HG03457 (cell line): ENCODE measurements at regions not wholly inside any gene's neighbourhood (a gene's known extent, or its start where the extent isn't known, plus 50 kb on each side); places are given as distances from the start of the nearest gene placed in this dataset.

Experiments
- ATAC-seq: cut with Tn5 transposase; IDR thresholded peaks from one replicate; pipeline ENCODE4 v1.9.1; 2021; ENCODE audit warnings: moderate number of reproducible peaks; ENCODE audit not compliant: unreplicated experiment

DNA sequence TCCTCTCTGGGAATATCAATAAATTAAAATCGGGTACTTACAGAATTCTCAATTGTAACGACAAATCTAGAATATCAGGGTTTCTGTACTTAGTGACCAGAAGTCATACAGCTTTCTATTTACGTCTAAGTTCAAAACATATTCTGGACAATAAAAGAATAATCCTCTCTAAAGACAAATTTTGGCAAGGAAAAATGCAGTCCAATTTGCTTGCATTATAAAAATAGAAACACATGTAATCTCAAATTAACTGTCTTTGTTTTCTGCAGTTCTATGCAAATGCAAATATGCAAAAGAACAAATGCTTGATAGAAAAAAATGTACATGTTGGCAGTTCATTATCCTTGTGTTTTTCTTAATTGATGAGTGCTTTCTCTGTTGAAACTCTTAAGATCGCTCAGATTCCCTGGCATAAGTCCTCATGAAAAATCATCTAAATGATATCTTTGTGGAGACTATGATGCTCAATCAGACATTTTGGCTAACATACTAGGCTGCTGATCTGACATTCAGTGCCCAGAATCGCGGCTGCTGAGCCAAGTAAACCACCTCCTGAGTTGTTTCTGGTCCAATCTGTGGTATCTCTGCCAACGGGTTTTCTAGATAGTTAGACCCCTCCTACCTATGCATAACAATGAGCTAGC, 990.1 kb upstream of the C9orf72 start:
- ATAC-seq, result no peak

DNA sequence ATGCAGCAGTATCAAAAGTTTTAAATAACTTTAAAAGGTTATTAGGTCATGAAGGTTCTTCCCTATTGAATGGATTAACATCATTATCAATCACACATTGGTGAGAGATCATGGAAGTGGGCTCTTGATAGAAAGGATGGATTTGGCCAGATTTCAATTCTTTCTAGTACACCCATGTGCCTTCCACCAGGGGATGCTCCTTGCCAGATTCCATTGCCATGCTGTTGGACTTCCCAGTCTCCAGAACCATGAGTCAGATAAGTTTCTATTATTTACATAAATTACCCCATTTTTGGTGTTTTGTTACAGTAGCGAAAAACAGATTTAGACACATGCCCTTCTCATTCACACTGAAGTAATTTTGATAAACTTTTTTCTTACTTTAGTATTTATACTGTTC, 1010.6 kb upstream of the C9orf72 start:
- ATAC-seq, result no peak

DNA sequence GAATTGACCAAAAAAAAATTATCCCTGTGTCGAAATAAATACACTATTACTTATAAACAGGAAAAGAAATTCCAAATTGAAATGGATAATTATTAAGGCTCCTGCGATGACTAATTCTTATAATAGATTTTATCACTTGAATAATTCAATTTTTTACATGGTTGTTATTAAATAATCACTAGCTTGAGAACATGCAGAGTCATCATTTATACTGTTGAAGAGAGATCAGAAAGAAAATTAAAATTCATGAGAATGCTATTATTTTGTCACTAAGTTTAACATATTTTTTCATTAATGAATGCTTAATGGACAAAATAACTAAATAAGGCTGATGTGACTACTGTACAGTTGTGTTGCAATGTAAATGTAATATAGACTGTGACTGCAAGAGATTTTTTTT, 1011.3 kb upstream of the C9orf72 start:
- no peak for ATAC-seq

DNA sequence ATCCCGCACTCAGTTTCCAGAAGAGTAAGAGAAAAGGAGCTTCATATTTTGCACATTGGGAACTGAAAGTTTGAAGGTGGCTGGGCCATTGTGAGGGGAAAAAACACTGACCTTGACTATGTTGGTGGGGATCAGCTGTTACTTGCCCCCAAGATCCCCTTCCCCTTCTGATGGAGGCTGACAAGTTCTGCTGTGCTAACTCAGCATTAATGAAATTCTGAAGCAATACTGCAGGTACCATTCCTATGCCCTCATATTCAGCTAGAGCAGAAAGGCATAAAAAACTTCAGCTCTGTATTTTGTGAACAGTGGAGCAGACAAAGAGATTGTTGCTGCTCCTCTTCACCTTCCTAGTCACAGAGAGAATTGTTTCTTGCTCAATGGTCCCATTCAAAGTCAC, 1013.8 kb upstream of the C9orf72 start:
- no peak for ATAC-seq

DNA sequence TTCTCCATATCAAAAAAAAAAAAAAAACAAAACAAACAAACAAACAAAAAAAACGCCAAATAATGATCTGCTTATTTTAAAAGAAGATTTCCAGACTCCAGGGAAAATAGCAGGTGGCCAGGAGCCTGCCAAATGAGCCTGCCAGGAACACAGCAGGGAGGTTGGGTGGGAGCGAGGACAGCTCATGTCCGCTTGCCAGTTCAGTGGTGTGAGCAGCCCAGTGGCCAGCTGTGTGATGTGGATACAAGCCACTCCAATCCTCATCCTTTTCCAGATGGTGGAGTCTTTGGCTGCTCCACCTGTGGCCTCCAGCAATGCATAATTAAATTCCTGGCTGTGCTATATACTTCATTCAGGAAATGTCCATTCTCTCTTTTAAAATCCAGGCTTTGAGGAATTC, 1025.1 kb upstream of the C9orf72 start:
- ATAC-seq, result no peak

DNA sequence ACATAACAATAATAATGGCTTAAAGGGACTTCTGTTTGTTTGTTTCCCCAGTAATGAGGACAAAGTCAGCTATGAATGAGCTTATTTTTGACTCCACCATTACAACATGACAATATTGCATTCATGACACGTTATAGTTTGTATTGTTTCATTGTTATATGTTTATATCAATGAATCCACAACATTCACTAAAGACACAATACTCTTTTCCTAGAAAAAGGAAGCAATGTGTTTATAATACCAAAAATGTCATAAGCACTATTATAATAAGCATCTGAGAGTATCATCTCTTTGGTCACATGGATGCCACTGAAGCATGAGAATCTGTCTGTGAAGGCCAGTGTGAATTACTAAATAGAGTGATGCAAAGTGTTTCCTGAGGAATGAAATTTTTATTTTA, 1026.9 kb upstream of the C9orf72 start:
- ATAC-seq, result no peak

DNA sequence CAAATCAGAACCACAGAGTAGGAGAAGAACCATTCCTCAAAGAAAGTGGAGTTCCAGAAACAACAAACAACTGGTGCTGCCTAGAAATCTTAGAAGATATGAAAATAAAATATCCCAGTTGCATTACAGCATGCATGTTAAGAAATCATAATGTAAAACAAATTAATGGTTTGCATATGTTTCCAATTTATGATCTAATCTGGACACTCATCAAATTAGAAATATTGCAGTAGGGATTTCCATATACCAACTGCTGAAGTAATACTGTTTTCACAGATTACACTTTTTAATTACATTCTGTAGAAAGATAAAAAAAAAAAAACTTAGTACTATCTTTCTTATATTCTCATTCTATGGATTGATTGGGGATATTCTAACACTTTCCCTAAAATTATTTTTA, 1034.6 kb upstream of the C9orf72 start:
- ATAC-seq, result no peak

DNA sequence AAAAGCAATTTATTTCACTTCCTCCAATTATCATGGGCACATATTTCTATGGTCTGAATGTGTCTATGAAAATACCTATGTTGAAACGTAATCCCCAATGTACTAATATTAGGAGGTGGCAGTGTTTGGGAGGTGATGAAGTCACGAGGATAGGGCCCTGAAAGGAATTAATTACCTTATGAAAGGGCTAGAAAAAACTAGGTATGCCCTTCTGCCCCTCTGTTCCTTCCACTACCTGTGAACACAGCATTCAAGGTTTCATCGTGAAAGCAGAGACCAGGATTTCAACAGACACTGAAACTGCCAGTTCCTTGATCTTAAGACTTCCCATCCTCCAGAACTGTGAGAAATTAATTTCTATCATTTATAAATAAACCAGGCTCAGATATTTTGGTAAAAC, 1037.1 kb upstream of the C9orf72 start:
- no peak for ATAC-seq

DNA sequence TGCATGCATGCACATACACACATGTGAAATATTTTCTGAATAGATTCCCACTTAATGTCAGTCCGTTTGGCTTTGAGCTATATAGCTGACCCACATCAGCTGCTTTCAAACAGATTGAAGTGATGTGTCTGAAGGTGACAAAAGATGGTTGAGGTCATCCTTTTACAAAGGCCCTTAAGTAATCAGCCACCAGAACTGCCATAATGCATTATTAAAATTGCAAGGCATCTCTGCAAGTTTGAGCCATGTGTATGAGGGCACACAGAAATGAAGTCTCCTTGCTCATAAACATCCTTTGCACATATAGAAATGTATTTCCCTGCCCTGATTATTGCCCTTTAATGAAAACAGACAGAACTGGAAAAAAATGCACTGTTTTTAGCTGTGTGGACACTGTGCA, 1043.0 kb upstream of the C9orf72 start:
- ATAC-seq, result no peak

DNA sequence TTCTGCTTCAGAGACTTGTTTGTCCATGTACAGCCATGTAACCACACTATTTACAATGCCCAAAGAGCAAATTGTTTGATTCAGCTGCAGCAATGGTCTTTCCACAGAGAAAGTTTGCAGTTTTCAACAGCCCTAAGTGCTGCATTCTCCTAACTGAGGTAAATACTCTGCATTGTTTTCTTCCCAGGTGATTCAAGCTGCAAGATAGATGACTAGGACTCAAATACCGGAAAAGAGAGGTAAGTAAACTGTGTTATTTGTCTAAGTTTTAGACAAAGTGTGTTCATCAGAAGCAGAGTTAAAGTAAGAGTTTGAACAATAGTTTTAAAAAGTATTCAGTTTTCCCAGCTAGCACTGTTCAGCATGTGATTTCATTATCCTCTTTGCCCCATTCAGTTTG, 1046.7 kb upstream of the C9orf72 start:
- no peak for ATAC-seq

DNA sequence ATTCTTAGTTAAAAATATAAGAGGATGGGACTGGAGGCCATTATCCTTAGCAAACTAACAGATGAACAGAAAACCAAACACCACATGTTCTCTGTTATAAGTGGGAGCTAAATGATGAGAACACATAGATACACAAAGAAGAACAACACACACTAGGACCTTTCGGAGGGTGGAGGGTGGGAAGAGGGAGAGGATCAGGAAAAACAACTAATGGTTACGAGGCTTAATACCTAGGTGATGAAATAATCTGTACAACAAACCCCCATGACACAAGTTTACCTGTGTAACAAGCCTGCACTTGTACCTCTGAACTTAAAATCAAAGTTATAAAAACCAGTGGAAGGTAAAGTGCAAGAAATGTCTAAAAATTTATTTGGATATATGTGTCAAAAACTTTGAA, 1047.4 kb upstream of the C9orf72 start:
- no peak for ATAC-seq

DNA sequence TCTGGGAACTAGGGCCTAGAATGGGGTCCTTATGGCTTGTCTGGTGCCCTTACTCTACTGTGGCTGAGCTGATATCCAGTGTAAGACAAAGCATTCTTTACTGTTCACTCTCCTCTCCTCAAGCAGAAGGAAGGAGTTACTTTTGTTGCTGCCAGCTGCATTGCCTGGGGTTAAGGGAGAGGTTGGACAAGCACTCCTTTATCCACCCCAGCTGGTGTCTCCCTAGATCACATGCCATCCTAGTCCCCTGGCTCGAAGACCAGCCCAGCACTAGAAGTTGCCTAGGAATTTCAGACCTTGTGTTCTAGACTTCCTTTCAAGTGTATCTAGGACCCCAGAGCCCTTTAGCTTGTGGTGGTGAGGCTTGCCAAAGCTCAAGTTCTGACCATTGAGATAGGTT, 1051.5 kb upstream of the C9orf72 start:
- no peak for ATAC-seq

DNA sequence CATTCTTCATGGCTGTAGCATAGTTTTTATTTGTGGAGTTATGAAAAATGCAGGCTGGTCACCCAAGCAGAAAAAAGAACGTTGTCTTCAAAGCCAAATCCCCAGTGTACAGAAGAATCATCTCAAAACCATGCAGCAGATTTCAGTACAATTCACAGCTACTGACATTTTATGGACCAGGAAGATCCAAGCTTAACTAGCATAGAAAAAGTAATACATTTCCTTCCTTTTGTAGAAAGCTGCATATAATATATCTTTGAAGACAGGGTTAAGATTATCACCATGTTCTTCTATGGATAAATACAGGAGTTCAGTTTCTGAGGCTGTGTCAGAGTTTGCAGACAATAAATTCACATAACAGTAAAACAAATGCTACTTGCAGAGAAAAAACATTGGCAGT, 1054.8 kb upstream of the C9orf72 start:
- ATAC-seq, result no peak

DNA sequence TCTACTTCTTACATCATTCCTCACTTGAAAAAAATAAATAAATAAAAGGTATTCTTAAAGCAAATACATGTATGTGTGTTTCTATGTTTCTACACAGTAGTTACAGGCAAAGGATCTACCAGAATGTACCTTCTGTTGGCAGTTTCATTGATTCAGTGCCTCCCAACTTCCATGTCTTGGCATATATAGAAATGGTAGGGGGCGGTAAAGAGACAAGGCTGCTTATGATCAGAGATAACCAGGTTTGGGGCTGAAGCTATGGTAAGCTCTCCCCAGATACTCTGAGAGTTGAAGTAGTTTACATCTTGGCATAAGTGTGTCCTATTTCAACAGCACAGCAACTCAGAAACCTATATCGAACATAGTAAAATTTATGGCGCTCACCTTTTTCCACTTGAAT, 1075.4 kb upstream of the C9orf72 start:
- no peak for ATAC-seq

DNA sequence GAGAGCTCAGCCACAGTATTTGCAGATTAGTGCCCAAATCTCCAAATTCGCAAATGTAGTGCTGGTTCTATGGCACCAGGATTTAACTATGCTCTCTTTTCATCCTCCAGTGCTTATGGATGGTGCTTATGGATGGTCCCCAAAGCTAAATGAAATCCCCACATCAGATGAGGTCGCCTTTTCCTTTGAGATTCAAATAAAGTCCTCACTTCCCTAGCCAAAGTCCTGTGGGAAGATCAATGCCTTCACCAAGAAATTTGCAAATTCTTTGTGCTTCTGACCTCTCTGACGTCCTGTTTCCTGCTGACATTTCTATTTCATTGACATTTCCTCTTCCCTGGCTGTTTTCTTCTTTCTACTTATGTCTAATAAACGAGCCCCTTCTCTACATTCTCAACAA, 1077.0 kb upstream of the C9orf72 start:
- ATAC-seq, result no peak

DNA sequence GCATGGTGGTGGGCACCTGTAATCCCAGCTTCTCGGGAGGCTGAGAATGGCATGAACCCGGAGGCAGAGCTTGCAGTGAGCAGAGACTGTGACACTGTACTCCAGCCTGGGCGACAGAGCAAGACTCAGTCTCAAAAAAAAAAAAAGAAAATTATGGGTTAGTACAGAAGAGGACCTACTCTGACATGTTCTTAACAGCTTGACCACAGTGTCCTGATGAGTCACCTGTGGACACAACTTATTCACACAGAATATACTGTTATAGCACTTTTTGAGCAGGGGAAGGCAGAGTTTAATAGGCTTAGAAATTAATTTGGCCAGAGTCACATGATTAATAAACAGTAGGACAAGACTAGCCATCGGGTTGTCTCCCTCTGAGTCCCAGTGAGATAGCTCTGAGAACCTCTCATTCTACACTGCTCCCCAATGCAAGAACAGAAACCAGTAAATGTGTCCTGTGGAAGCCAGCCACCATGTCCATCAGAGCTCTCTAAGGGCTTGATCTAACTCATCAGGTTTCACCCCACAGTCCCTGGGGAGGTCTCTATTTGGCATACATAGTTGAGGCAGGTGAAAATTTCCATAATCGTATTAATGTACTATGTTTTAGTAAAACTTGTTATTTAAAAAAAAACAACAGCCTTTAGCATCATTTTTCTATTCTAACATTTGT, 1077.9 kb upstream of the C9orf72 start:
- no peak for ATAC-seq

DNA sequence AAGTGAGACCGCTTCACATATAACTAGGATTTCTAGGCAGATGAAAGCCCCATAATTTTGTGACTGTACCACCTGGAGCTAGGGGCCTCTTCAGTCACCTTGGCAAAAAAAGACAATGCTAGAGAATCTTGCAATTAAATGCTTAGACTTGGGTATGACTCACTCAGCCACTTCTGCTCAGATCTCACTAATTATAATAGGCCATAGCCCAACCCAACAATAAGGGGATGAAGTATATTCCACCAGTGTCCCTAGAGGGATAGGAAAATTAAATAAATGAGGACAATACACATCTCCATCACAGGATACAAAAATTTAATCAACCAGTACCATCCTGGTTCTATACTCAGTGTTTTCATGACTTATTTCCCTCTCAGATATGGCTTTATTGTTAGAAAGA, 1079.9 kb upstream of the C9orf72 start:
- no peak for ATAC-seq

DNA sequence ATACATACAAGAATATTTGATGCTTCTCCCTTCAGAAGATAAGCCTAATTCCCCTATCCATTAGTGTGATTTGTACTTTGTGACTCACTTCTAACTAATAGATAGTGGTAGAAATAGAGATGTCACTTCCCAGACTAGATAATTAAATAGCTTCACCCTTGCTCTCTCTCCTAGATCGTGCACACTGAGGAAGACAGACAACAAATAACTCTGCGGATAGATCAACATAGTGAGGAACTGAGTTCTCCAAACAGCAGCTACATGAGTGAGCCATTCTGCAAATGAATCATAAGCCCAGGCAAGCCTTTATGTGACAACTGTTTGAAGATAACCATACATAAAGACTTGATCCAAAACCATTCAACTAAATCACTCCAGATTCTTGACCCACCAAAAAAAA, 1083.4 kb upstream of the C9orf72 start:
- no peak for ATAC-seq

DNA sequence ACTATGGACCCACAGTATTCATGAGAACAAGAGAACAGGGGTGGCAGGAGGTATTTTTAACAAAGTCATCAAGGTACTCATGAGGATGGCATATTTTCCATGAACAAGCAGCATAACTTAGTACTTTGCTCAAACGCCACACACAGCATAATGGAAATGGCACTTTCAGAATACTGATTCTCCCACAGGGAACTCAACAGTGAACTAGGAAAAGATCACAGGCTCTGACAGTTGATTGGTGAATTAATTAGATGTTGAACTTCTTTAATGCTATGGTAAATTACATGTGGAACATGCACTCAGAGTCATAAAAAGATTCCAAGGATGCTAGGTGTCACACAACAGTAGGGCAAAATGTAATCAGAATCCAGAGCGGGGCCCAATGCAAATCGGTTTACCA, 1088.6 kb upstream of the C9orf72 start:
- ATAC-seq, result no peak

DNA sequence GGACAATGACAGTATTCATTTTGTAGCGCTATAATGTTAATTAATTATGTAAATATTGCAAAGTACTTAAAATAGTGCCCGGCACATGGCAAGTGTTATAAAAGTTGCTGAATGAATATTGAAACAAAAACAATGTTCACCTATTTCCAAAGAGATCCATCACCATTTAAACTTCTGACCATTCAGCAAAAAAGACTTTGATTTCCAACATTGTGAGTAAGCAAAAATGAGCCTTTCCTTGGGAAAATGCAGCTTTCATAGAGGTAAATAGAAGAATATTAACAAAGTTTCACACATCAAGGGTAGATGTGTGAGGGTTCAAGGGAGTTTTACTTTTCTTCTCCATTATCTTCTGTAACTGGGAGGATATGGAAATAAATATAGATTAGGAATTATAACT, 1089.4 kb upstream of the C9orf72 start:
- no peak for ATAC-seq

DNA sequence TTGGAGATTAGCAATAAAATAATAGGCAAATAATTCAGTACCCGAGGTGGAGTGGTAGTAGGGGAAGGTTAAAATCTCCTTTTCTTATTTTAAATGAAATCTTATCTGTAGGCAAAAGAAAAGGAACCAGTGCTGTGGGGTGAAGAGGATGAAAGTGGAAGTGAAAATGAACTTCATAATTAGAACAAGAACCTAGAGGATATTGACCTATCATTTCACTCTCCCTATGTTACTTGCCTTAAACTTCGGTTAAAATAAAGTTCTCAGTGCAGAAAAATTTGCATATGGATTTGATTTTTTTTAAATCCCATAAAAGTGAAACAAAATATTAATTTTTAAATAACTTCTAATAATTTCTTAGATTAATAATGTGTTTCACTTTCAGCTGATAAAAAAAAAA, 1094.9 kb upstream of the C9orf72 start:
- ATAC-seq, result no peak

DNA sequence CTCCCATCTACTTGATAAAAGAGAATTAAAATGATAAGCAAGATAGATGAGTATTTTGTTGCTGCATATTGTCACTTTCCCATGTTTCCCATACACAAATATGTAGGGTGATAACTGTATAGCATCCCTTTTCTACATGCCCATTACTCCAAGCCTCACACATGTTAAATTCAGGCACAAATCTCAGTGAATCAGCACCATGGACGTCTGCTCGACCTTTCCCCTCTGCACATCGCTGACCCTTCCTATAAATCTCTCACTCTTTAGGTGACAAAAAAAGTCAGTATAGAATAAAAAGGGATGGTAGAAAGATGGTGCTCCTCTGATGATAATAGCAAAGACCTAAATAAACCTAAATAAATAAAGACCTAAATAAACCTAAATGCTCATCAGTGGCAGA, 1097.7 kb upstream of the C9orf72 start:
- no peak for ATAC-seq

DNA sequence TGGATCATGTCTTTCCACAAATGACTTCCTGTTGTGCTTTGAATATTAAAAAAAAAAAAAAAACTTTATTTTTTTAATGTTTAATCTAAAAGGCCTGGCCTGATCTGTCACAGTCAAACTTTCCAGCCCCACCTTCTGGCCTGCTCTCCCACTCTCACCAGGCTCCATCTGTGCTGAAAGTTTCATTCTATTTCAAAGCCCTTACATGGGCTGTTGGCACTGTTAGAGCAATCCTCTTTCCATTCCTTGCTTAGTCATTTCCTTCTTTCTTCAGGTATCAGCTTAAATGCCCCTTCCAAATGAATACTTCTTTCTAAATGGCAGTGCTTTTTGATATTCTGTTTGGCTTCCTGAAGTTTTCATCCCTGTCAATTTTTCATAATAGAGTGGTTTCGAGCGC, 1104.8 kb upstream of the C9orf72 start:
- no peak for ATAC-seq
